SH-SY5Y (cell line): ENCODE measurements at regions not wholly inside any gene's neighbourhood (a gene's known extent, or its start where the extent isn't known, plus 50 kb on each side); places are given as distances from the start of the nearest gene placed in this dataset.

Experiments
- GATA2 ChIP-seq: IDR thresholded peaks from 2 replicates; pipeline ENCODE4 v1.6.1; 2011; ENCODE audit warnings: mild to moderate bottlenecking, low read depth, low read length
- GATA3 ChIP-seq: IDR thresholded peaks from 2 replicates; pipeline ENCODE4 v1.6.1; 2011; ENCODE audit warnings: low read depth, mild to moderate bottlenecking, low read length, moderate library complexity

- TF ChIP-seq GATA2, result no peak
- TF ChIP-seq GATA3, result no peak
These were observed 495.7 kb upstream of the VRK2 start for GRCh38 chr2:57550912-57551311.
